GM12872 (cell line): ENCODE measurements at regions not wholly inside any gene's neighbourhood (a gene's known extent, or its start where the extent isn't known, plus 50 kb on each side); places are given as distances from the start of the nearest gene placed in this dataset.

Experiments used
- CTCF ChIP-seq: IDR thresholded peaks from 3 replicates; pipeline ENCODE4 v1.5.1; 2011; ENCODE audit warnings: low read depth, mild to moderate bottlenecking, low read length, moderate library complexity; ENCODE audit not compliant: insufficient read depth

DNA sequence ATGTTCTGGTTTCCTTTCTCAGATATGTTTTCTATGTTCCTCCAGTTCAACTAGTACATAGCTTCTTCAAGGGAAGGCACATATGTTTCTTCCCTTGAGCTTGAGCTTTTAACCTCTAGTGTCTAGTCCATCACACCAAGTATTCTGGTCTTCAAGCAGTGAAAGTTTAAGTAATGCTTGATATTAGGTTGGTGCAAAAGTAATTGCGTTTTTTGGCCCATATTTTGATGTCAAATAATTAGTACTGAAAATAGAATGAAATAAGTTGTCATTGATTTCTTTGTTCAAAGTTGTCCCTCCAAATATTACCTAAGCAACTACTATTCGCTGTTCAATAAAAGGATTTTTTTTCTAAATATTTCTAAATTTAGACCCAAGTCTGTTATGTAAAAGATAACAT is 146.7 kb upstream of the TSC22D2 start:
- TF ChIP-seq CTCF, result no peak

GRCh38 chr3:150260398-150260710 is 147.7 kb upstream of the TSC22D2 start:
- TF ChIP-seq CTCF, result no peak

GRCh38 chr3:150259526-150260397 is 148.3 kb upstream of the TSC22D2 start:
- TF ChIP-seq CTCF, result no peak

DNA sequence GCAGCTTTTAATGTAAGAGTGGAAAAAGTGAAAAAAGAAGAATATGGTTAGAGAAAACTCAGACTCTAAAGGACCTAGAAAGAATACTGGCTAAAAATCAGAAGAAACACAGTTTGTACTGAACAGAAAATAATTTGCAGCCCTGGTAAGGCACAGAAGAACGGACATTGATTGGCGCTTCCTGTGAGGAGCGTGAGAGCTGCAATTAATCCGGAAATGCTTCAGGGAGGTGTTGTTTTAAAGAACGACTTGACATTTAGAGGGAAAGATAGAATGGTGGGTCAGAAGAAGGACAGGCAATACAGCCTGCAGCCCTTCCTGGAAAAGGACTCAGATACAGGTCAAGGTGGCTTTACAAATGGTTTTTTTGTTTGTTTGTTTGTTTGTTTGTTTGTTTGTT is 151.3 kb upstream of the TSC22D2 start:
- no peak for TF ChIP-seq CTCF

- no peak for TF ChIP-seq CTCF
Observed at GRCh38 chr3:150256318-150256717, 151.8 kb upstream of the TSC22D2 start.

GRCh38 chr3:150255826-150256225 is 152.3 kb upstream of the TSC22D2 start:
- no peak for TF ChIP-seq CTCF

GRCh38 chr3:150255413-150255812 is 152.7 kb upstream of the TSC22D2 start:
- TF ChIP-seq CTCF, result no peak
